Transverse colon (tissue), 3 donors: ENCODE measurements at regions not wholly inside any gene's neighbourhood (a gene's known extent, or its start where the extent isn't known, plus 50 kb on each side); places are given as distances from the start of the nearest gene placed in this dataset.

Source experiments
- CTCF ChIP-seq, 5 experiments: fragments of 200-600 bp in 3 of 5; fragments of 450-650 bp in 2 of 5; sonication (generic) in 3 of 5; IDR thresholded peaks; 1 replicate in 2 of 5; 2 replicates in 3 of 5; pipeline ENCODE4 v1.5.1; 2016 to 2017; ENCODE audit warnings: antibody characterized with exemption in 5 of 5, inconsistent platforms in 3 of 5, mild to moderate bottlenecking in 2 of 5, moderate library complexity in 1 of 5
- POLR2A ChIP-seq: fragments of 450-650 bp; IDR thresholded peaks from one replicate; pipeline ENCODE4 v1.6.1; 2016; ENCODE audit warnings: antibody characterized with exemption, mild to moderate bottlenecking, moderate library complexity

DNA sequence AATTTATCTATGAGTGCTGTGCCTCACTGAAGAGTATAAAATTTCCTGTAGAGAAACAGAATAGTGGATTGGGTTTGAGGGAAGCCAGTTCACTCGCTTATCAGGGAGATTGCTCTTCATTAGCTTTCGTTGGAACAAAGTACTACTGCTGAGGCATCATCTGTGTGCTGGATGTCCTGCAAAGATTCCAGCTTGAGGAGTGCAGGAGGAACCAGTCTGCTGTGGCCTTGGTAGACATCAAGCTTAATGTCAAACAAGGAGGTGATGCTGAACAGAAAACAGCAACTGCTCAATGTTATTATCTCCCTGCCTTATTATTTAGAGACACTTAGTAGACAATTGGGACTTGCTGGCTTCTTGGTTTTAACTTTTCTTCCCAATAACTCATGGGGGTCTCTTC, 297.5 kb upstream of the DPH6 start:
- TF ChIP-seq CTCF (IDR thresholded peaks at IDR 0.05) (no peak), POLR2A (no peak)
